ENCODE measurements at regions not wholly inside any gene's neighbourhood (a gene's known extent, or its start where the extent isn't known, plus 50 kb on each side); places are given as distances from the start of the nearest gene placed in this dataset.

GRCh38 chr21:35573472-35574374, 486.6 kb downstream of the SETD4 start:
- H3K4me2 ChIP-seq = no peak overlapping the region
- H3K9ac ChIP-seq = no peak overlapping the region
- H3K9me2 ChIP-seq = no peaks in the 10 kb centered on the region
- CTCF ChIA-PET = no interaction called here
- no peaks in the 10 kb centered on the region for H3K9me3 ChIP-seq
- TF ChIP-seq, protein P1, sequence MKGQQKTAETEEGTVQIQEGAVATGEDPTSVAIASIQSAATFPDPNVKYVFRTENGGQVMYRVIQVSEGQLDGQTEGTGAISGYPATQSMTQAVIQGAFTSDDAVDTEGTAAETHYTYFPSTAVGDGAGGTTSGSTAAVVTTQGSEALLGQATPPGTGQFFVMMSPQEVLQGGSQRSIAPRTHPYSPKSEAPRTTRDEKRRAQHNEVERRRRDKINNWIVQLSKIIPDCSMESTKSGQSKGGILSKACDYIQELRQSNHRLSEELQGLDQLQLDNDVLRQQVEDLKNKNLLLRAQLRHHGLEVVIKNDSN (IDR thresholded peaks at IDR 0.05; ENCODE audit: borderline replicate concordance, low read depth) = no peak
- no peaks in the 10 kb centered on the region for H4K20me1 ChIP-seq (ENCODE audit: insufficient read depth)
- H2AFZ ChIP-seq (ENCODE audit: low read depth) = no peak overlapping the region
- no peak overlapping the region for H3K27ac ChIP-seq (ENCODE audit: low read depth in 2 of 2, low read length in 1 of 2)
- peaks cover 4% of the 10 kb centered on the region for H3F3A ChIP-seq (replicated peaks; ENCODE audit: insufficient read depth)
- POLR2A ChIA-PET = no interaction called here
- DNase-seq = no peak
- 56% methylated on average over 6 of the region's 6 CpGs for WGBS (ENCODE audit: low lambda C conversion rate)
- H3K4me1 ChIP-seq (ENCODE audit: control insufficient read depth in 1 of 2, insufficient read depth in 2 of 2, low read depth in 1 of 2, low read length in 1 of 2) = no peaks in the 10 kb centered on the region
- no peaks in the 10 kb centered on the region for H3K27me3 ChIP-seq (ENCODE audit: insufficient read depth)
- H3K36me3 ChIP-seq (replicated peaks in 1 of 2; ENCODE audit: control insufficient read depth in 1 of 2, insufficient read depth in 2 of 2, low read length in 1 of 2) = no peaks in the 10 kb centered on the region
- no peaks in the 10 kb centered on the region for H3K79me2 ChIP-seq (ENCODE audit: insufficient read depth)
- H3K4me3 ChIP-seq (ENCODE audit: low read depth in 2 of 2, low read length in 1 of 2) = no peak overlapping the region

DNA sequence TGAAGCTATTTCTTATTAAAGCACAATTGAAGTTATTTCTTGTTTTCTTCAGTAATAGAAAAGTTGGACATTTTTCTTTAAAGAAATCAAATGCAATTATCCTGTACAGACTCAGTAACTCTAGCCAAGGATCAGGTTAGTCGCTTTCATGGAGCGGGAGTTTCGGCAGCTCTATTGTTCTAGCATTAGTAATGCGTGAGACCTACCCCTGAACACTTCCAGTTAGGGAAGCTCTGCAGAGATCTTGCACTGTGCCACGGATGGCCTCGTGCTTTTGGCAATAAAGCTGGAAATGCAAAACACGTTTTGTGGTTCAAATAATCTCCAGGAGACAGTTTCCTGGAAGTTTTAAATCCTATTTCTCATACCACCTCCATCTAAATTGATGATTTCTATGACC, 488.4 kb downstream of the SETD4 start:
- Histone ChIP-seq H3K9me2 (no peaks in the 10 kb centered on the region), H3K4me2 (no peak overlapping the region), H3K79me2 (ENCODE audit: insufficient read depth) (no peaks in the 10 kb centered on the region), H3K9me3 (no peaks in the 10 kb centered on the region), H3K9ac (no peak overlapping the region), H3K27me3 (ENCODE audit: insufficient read depth) (no peaks in the 10 kb centered on the region), H4K20me1 (ENCODE audit: insufficient read depth) (no peaks in the 10 kb centered on the region), H3K4me3 (ENCODE audit: low read depth in 2 of 2, low read length in 1 of 2) (no peak overlapping the region), H3K27ac (ENCODE audit: low read depth in 2 of 2, low read length in 1 of 2) (no peak overlapping the region), H2AFZ (ENCODE audit: low read depth) (no peak overlapping the region), H3F3A (replicated peaks; ENCODE audit: insufficient read depth) (peaks cover 4% of the 10 kb centered on the region), H3K36me3 (replicated peaks in 1 of 2; ENCODE audit: control insufficient read depth in 1 of 2, insufficient read depth in 2 of 2, low read length in 1 of 2) (no peaks in the 10 kb centered on the region), H3K4me1 (ENCODE audit: control insufficient read depth in 1 of 2, insufficient read depth in 2 of 2, low read depth in 1 of 2, low read length in 1 of 2) (no peaks in the 10 kb centered on the region)
- POLR2A ChIA-PET = no interaction called here
- 50% methylated on average over 7 of the region's 7 CpGs for WGBS (ENCODE audit: low lambda C conversion rate)
- TF ChIP-seq RXRA (IDR thresholded peaks at IDR 0.05; ENCODE audit: borderline replicate concordance, low read depth) (no peak), YY1 (IDR thresholded peaks at IDR 0.05; ENCODE audit: low read depth) (no peak), FOXJ3 (CRISPR knock-in tag; IDR thresholded peaks at IDR 0.05) (no peak)
- CTCF ChIA-PET = no interaction called here
- no peak for DNase-seq

DNA sequence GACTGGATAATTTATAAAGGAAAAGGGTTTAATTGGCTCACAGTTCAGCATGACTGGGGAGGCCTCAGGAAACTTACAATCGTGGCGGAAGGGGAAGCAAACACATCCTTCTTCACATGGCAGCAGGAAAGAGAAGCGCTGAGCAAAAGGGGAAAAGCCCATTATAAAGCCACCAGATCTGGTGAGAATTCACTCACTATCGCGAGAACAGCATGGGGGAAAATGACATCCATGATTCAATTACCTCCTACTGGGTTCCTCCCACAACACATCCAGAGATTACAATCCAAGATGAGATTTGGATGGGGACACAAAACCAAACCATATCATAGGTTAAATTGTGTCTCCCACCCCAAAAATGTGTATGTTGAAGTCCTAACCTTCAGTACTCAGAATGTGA, 491.7 kb downstream of the SETD4 start:
- H3F3A ChIP-seq (replicated peaks; ENCODE audit: insufficient read depth) = peaks cover 18% of the 10 kb centered on the region
- H3K79me2 ChIP-seq (ENCODE audit: insufficient read depth) = no peaks in the 10 kb centered on the region
- H3K4me2 ChIP-seq = no peak overlapping the region
- no peak overlapping the region for H3K9ac ChIP-seq
- H3K4me3 ChIP-seq (ENCODE audit: low read depth in 2 of 2, low read length in 1 of 2) = no peak overlapping the region
- H3K27ac ChIP-seq (ENCODE audit: low read depth in 2 of 2, low read length in 1 of 2) = no peak overlapping the region
- H4K20me1 ChIP-seq (ENCODE audit: insufficient read depth) = no peaks in the 10 kb centered on the region
- POLR2A ChIA-PET = no interaction called here
- WGBS (ENCODE audit: low lambda C conversion rate) = 48% methylated on average over 5 of the region's 5 CpGs
- no peak for DNase-seq
- H3K9me2 ChIP-seq = no peaks in the 10 kb centered on the region
- H3K9me3 ChIP-seq = no peaks in the 10 kb centered on the region
- CTCF ChIA-PET = no interaction called here
- no peaks in the 10 kb centered on the region for H3K27me3 ChIP-seq (ENCODE audit: insufficient read depth)
- H3K4me1 ChIP-seq (ENCODE audit: control insufficient read depth in 1 of 2, insufficient read depth in 2 of 2, low read depth in 1 of 2, low read length in 1 of 2) = peaks cover 0 to 6% of the 10 kb centered on the region in 2 experiments; a peak in 3 of 4 replicates
- no peak overlapping the region for H2AFZ ChIP-seq (ENCODE audit: low read depth)
- no peaks in the 10 kb centered on the region for H3K36me3 ChIP-seq (replicated peaks in 1 of 2; ENCODE audit: control insufficient read depth in 1 of 2, insufficient read depth in 2 of 2, low read length in 1 of 2)
- TF ChIP-seq FOXJ3 (CRISPR knock-in tag; IDR thresholded peaks at IDR 0.05) = no peak
- TF ChIP-seq YY1 (IDR thresholded peaks at IDR 0.05; ENCODE audit: low read depth) = no peak

Data from SK-N-SH (cell line).